ENCODE measurements at regions not wholly inside any gene's neighbourhood (a gene's known extent, or its start where the extent isn't known, plus 50 kb on each side); places are given as distances from the start of the nearest gene placed in this dataset.
"Not testable (repeated sequence)": the region's sequence is repeated elsewhere in the genome, so short reads cannot be mapped to it uniquely, and the experiment has no call there.

DNA sequence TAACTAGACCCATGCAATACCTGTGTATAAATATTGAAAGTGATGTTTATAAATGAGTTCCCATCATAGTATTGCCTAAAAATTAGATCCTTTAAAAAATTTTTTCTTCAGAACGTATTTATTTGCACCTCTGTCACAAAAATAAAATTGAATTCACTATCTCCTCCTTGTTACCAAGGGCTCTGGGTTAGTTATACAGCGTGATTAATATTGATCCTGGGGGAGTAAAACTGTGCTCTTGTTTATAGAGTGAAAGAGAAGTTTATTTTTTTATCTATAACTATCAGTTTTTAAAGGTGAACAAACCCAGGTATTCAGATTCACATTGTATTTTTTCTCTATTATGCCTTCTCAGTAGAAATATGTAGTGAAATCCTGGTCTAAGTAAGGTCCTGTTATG is 458.5 kb downstream of the CPS1 start:
- DNase-seq (no peak), ATAC-seq (no peak)
- Histone ChIP-seq H3K27ac (ENCODE audit: low read length) (no peak overlapping the region), H3K4me1 (ENCODE audit: control insufficient read depth, insufficient read depth, low read length) (no peaks in the 10 kb centered on the region), H3K27me3 (ENCODE audit: control insufficient read depth, insufficient read depth) (no peaks in the 10 kb centered on the region), H3K4me3 (ENCODE audit: low read length) (no peak overlapping the region), H3K9me3 (ENCODE audit: control insufficient read depth, low read length) (no peaks in the 10 kb centered on the region)
- intact Hi-C loops (cut with DNase I), result no loop called here
- WGBS, result 70% methylated on average over 2 of the region's 2 CpGs

DNA sequence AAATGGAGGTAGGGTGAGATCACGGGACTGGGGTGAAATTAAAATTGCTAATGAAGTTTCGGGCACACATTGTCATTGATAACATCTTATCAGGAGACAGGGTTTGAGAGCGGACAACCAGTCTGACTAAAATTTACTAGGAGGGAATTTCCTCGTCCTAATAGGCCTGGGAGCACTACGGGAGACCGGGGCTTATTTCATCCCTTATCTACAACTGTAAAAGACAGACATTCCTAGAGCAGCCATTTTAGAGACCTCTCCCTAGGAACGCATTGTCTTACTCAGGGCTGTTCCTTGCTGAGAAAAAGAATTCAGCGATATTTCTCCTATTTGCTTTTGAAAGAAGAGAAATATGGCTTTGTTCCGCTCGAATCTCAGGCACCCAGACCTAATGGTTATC is 468.7 kb downstream of the CPS1 start:
- H3K27me3 ChIP-seq (ENCODE audit: control insufficient read depth, insufficient read depth); H3K27ac ChIP-seq (ENCODE audit: low read length); H3K4me1 ChIP-seq (ENCODE audit: control insufficient read depth, insufficient read depth, low read length); H3K4me3 ChIP-seq (ENCODE audit: low read length); DNase-seq; H3K9me3 ChIP-seq (ENCODE audit: control insufficient read depth, low read length); ATAC-seq; intact Hi-C loops (cut with DNase I): not testable (repeated sequence)
- 90% methylated on average over 10 of the region's 10 CpGs for WGBS

DNA sequence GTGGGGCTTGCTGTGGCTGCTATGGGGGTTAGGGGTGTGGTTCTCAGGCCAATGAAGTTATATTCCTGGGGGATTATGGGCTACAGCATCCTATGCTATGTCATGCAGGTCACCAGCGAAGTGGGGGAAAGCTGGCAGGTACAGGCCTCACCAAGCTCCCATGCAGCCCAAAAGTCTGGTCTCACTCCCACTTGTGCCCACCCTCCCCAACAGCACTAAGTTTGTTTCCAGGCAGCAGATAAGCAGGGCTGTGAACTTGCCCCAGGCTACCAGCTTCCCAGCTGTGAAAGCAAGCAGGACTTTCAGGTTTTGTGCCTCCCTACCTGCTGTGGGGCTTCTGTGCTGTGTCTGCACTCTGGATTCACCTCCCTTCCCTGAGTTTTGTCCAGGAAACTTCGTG is 469.7 kb downstream of the CPS1 start:
- Histone ChIP-seq H3K9me3 (ENCODE audit: control insufficient read depth, low read length) (peaks cover 2% of the 10 kb centered on the region), H3K27me3 (ENCODE audit: control insufficient read depth, insufficient read depth) (no peaks in the 10 kb centered on the region), H3K27ac (ENCODE audit: low read length) (no peak overlapping the region), H3K4me1 (ENCODE audit: control insufficient read depth, insufficient read depth, low read length) (no peaks in the 10 kb centered on the region), H3K4me3 (ENCODE audit: low read length) (no peak overlapping the region)
- DNase-seq, result no peak
- WGBS, result 55% methylated on average over 2 of the region's 2 CpGs
- intact Hi-C loops (cut with DNase I), result no loop called here
- ATAC-seq, result no peak

DNA sequence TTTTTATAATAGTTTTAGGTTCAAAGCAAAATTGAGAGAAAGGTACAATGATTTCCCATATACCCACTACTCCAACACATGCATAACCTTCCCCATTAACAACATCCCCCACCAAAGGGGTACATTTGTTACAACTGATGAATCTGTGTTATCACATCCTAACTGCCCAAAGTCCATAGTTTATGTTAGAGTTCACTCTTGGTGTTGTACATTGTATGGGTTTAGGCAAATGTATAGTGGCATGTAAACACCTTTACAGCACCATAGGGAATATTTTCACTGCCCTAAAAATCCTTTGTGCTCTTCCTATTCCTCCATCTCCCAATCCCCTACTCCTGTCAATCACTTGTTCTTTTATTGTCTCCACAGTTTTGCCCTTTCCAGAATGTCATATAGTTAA is 471.6 kb downstream of the CPS1 start:
- DNase-seq (no peak), ATAC-seq (no peak)
- Histone ChIP-seq H3K4me3 (ENCODE audit: low read length) (no peak overlapping the region), H3K9me3 (ENCODE audit: control insufficient read depth, low read length) (peaks cover 2% of the 10 kb centered on the region), H3K4me1 (ENCODE audit: control insufficient read depth, insufficient read depth, low read length) (no peaks in the 10 kb centered on the region), H3K27me3 (ENCODE audit: control insufficient read depth, insufficient read depth) (no peaks in the 10 kb centered on the region), H3K27ac (ENCODE audit: low read length) (no peak overlapping the region)
- intact Hi-C loops (cut with DNase I), result no loop called here

DNA sequence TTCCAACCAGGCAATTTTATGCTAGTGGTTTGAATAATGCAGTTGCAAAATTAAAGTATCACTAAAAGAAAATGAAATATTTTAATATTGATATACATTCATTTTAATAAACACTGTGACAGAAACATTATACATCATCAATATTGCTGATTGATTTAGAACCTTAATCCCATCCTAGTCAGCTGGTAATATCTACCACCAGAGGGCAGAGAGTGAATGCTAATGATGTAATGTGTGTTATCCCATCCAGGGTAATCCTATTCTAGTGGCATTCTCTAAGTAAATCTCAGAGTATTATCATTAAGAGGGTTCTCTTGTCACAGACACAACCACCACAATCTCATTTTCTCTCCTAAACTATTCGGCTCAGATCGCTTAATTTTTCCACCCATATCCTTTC is 477.4 kb downstream of the CPS1 start:
- H3K27ac ChIP-seq (ENCODE audit: low read length), result no peak overlapping the region
- no peaks in the 10 kb centered on the region for H3K4me1 ChIP-seq (ENCODE audit: control insufficient read depth, insufficient read depth, low read length)
- H3K9me3 ChIP-seq (ENCODE audit: control insufficient read depth, low read length), result no peaks in the 10 kb centered on the region
- H3K4me3 ChIP-seq (ENCODE audit: low read length), result no peak overlapping the region
- ATAC-seq (no peak), DNase-seq (no peak)
- intact Hi-C loops (cut with DNase I), result no loop called here
- WGBS, result 17% methylated on average over 2 of the region's 2 CpGs
- no peaks in the 10 kb centered on the region for H3K27me3 ChIP-seq (ENCODE audit: control insufficient read depth, insufficient read depth)

DNA sequence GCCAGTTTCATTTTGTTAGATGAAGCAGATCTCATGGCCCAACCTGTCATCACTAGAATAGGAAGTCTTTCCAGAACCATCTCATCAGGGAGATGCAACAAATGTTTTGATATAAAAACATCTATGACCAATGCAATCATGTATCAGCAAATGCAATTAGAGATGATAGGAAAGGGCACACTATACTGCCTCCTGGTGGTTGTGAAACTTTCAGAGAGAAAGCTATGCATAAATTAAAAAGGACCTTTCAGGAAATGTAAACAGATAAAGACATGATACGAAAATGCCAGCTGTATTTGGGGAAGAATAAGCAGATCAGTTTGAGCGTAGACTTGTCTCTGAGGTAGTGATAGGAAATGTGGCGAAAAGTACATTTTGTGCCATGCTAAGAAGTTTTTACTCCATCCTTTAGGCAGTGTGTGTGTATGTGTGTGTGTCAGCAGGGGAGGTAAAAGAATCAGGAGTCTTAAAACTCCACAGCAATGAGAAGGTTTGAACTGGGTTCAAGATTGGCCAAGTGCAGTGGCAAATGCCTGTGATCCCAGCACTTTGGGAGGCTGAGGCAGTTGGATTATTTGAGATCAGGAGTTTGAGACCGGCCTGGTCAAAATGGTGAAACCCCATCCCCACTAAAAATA is 479.3 kb downstream of the CPS1 start:
- 57% methylated on average over 4 of the region's 4 CpGs for WGBS
- Histone ChIP-seq H3K4me3 (ENCODE audit: low read length) (no peak overlapping the region), H3K4me1 (ENCODE audit: control insufficient read depth, insufficient read depth, low read length) (no peaks in the 10 kb centered on the region), H3K9me3 (ENCODE audit: control insufficient read depth, low read length) (no peaks in the 10 kb centered on the region), H3K27ac (ENCODE audit: low read length) (no peak overlapping the region), H3K27me3 (ENCODE audit: control insufficient read depth, insufficient read depth) (no peaks in the 10 kb centered on the region)
- no peak for ATAC-seq
- DNase-seq, result no peak
- intact Hi-C loops (cut with DNase I), result loop anchor here in 3 of 4 donors (5.0 kb wide), 2 partner anchors 373 to 378 kb away; no protein-coding TSS in a partner anchor

DNA sequence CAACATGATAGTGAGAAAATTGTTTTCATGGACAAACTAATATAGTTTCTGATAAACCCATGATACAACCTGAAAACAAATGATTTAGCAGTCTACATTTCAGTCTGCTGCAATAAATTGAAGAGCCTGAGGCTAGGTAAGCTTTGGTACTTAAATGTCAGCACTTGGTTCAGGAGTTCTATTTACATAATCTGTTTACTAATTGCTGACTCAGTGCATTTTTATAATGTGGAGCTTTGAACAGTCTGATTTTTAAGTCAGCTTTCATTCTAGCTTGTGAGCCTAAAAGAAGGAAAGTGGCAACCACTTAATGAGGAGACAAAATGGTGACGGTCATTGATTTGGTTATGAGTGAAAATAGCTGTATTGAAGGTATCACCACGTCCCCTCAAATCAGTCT is 488.6 kb downstream of the CPS1 start:
- WGBS, result 80% methylated on average over 2 of the region's 2 CpGs
- no peak overlapping the region for H3K4me3 ChIP-seq (ENCODE audit: low read length)
- no peaks in the 10 kb centered on the region for H3K4me1 ChIP-seq (ENCODE audit: control insufficient read depth, insufficient read depth, low read length)
- DNase-seq (no peak), ATAC-seq (no peak)
- intact Hi-C loops (cut with DNase I), result no loop called here
- H3K9me3 ChIP-seq (ENCODE audit: control insufficient read depth, low read length), result no peaks in the 10 kb centered on the region
- no peak overlapping the region for H3K27ac ChIP-seq (ENCODE audit: low read length)
- H3K27me3 ChIP-seq (ENCODE audit: control insufficient read depth, insufficient read depth), result no peaks in the 10 kb centered on the region

DNA sequence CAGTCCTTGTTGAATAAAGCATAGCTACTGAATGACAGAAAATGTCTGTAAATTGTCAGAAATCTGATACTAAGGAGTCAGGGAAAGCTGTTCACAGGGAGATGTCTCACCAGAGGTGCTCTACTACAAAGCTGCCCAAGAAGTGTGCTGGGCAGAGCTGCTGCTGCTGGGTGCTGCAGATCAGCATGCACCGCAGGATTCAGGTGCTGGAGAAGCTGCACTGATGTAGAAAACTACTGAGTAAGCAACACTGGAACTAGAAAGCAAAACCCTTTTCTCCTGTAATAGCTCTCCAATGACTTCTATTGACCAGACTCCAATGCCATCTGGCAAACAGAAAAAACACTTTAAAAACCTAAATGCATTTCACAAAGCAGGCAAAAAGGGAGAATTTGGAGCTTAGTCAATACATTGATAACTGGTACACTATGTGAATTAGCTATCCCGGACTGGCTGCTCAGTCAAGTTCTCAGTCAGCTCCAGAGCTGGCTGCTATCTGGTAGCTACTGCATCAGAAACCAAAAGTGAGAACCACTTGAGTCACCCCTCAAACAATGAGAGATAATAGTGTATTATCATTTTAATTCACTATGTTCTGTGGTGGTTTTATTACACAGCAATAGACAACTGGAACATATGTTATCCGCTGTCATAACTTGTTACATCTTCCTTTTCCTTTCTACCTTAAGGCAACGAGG is 493.1 kb downstream of the CPS1 start:
- intact Hi-C loops (cut with DNase I), result no loop called here
- H3K27ac ChIP-seq (ENCODE audit: low read length), result no peak overlapping the region
- H3K27me3 ChIP-seq (ENCODE audit: control insufficient read depth, insufficient read depth), result no peaks in the 10 kb centered on the region
- DNase-seq (no peak), ATAC-seq (no peak)
- WGBS, result 82% methylated on average over 4 of the region's 4 CpGs
- H3K4me3 ChIP-seq (ENCODE audit: low read length), result no peak overlapping the region
- no peaks in the 10 kb centered on the region for H3K9me3 ChIP-seq (ENCODE audit: control insufficient read depth, low read length)
- H3K4me1 ChIP-seq (ENCODE audit: control insufficient read depth, insufficient read depth, low read length), result no peaks in the 10 kb centered on the region

DNA sequence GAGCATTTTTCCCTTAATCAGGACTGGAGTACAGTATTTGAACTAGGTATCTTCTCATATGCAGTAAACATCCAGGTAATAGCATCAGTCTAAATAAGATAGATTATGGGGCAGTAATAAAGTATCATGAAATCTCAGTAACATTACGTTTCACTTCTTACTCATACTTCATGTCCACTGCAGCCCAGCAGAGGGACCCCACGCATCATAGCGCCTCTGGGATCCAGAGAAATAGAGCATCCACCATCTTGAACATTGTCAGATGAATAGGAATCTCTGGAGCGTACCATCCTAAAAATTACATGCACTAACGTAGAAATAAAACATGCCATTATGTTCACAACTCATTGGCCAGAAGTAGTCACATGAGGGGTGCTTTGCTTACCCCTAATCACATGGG is 499.0 kb downstream of the CPS1 start:
- H3K4me3 ChIP-seq (ENCODE audit: low read length), result no peak overlapping the region
- intact Hi-C loops (cut with DNase I), result no loop called here
- 72% methylated on average over 5 of the region's 5 CpGs for WGBS
- DNase-seq (no peak), ATAC-seq (no peak)
- no peak overlapping the region for H3K27ac ChIP-seq (ENCODE audit: low read length)
- no peaks in the 10 kb centered on the region for H3K27me3 ChIP-seq (ENCODE audit: control insufficient read depth, insufficient read depth)
- H3K4me1 ChIP-seq (ENCODE audit: control insufficient read depth, insufficient read depth, low read length), result no peaks in the 10 kb centered on the region
- H3K9me3 ChIP-seq (ENCODE audit: control insufficient read depth, low read length), result no peaks in the 10 kb centered on the region

DNA sequence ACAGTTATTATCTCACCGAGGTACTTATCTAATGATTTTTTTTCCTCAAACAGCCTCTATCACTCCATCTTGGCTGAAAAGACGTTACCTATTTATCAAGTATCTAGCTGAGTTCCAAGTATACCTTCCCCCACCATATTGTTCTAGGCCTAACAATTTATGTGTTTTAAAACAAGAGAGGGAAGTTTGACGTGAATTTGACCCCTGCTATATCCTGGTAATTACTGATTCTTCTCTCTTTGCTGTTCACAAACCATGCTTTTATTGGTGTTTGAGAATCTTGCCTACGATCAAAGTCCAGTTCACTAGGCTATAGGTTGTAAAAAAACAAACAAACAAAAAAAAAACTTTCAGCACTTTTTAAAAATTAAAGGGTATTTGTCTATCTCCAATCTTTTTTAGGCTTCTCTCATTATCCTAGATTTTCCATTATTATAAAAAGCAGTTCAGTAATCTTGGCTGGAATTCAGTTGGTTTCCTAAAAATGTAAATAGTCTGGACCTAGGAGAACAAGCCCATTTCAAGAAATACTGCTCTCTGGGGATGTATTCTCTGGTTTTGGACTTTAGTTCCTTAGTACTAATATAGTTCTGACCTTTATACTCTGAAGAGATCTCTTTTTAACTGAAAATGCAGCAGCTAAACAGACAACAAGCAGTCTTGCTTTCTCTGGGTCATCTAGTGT is 505.4 kb downstream of the CPS1 start:
- Histone ChIP-seq H3K27me3 (ENCODE audit: control insufficient read depth, insufficient read depth) (no peaks in the 10 kb centered on the region), H3K27ac (ENCODE audit: low read length) (no peak overlapping the region), H3K4me1 (ENCODE audit: control insufficient read depth, insufficient read depth, low read length) (no peaks in the 10 kb centered on the region), H3K9me3 (ENCODE audit: control insufficient read depth, low read length) (no peaks in the 10 kb centered on the region), H3K4me3 (ENCODE audit: low read length) (no peak overlapping the region)
- WGBS, result 48% methylated on average over 4 of the region's 4 CpGs
- ATAC-seq, result no peak
- no peak for DNase-seq
- intact Hi-C loops (cut with DNase I), result no loop called here

DNA sequence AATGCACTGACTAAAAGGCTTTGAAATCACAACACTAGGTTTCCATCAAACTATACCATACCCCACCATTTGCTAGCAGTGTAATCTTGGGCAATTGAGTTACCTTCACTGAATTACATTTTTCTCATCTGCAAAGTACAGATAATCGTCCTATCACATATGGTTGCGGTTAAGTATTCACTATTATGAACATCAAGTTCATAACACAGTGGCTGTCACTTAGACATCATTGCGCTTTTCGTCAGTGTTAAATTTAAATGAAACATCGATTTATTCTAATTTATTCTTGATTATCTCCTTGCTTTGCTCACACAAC is 505.9 kb downstream of the CPS1 start:
- Histone ChIP-seq H3K4me3 (ENCODE audit: low read length) (no peak overlapping the region), H3K4me1 (ENCODE audit: control insufficient read depth, insufficient read depth, low read length) (no peaks in the 10 kb centered on the region), H3K9me3 (ENCODE audit: control insufficient read depth, low read length) (no peaks in the 10 kb centered on the region), H3K27me3 (ENCODE audit: control insufficient read depth, insufficient read depth) (no peaks in the 10 kb centered on the region), H3K27ac (ENCODE audit: low read length) (no peak overlapping the region)
- no peak for DNase-seq
- ATAC-seq, result no peak
- intact Hi-C loops (cut with DNase I), result no loop called here
- WGBS, result 64% methylated on average over 5 of the region's 5 CpGs

All from right cardiac atrium (tissue), 5 donors.